ENCODE measurements at regions not wholly inside any gene's neighbourhood (a gene's known extent, or its start where the extent isn't known, plus 50 kb on each side); places are given as distances from the start of the nearest gene placed in this dataset.
"Not testable (repeated sequence)": the region's sequence is repeated elsewhere in the genome, so short reads cannot be mapped to it uniquely, and the experiment has no call there.

DNA sequence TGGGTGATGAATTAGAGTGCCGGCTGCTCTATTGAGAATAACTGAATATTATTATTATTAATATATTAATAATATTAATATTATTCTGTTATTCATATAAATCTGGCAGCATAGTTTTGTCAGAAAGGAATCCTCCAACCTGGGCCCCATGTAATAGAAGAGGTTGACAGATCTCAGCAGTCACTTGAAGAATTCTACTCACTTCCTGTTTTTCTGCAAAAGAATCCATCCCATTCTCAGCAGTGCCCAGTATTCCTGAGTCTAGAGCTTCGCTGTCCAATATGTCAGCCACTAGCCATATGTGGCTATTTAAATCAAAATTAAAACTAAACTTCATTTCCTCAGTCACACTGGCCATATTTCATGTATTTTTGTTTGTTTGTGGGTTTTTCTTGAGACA, 72.4 kb upstream of the USPL1 start:
- no peak overlapping the region for H3K4me2 ChIP-seq (ENCODE audit: low read length)
- TF ChIP-seq REST (IDR thresholded peaks at IDR 0.05; ENCODE audit: borderline replicate concordance) (no peak), POLR2AphosphoS5 (IDR thresholded peaks at IDR 0.05) (no peak), MXI1 (conservative IDR thresholded peaks at IDR 0.05; ENCODE audit: poor library complexity, severe bottlenecking) (no peak), EZH2 (IDR thresholded peaks at IDR 0.05; ENCODE audit: borderline replicate concordance, insufficient read depth, low read length, poor library complexity, severe bottlenecking) (no peak), TAF1 (IDR thresholded peaks at IDR 0.05; ENCODE audit: low read depth) (no peak), RAD21 (conservative IDR thresholded peaks at IDR 0.05) (no peak), EP300 (conservative IDR thresholded peaks at IDR 0.05; ENCODE audit: poor library complexity, severe bottlenecking) (no peak), SMC3 (conservative IDR thresholded peaks at IDR 0.05; ENCODE audit: poor library complexity) (no peak)
- TF ChIP-seq, protein P1, sequence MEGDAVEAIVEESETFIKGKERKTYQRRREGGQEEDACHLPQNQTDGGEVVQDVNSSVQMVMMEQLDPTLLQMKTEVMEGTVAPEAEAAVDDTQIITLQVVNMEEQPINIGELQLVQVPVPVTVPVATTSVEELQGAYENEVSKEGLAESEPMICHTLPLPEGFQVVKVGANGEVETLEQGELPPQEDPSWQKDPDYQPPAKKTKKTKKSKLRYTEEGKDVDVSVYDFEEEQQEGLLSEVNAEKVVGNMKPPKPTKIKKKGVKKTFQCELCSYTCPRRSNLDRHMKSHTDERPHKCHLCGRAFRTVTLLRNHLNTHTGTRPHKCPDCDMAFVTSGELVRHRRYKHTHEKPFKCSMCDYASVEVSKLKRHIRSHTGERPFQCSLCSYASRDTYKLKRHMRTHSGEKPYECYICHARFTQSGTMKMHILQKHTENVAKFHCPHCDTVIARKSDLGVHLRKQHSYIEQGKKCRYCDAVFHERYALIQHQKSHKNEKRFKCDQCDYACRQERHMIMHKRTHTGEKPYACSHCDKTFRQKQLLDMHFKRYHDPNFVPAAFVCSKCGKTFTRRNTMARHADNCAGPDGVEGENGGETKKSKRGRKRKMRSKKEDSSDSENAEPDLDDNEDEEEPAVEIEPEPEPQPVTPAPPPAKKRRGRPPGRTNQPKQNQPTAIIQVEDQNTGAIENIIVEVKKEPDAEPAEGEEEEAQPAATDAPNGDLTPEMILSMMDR (IDR thresholded peaks at IDR 0.05; ENCODE audit: poor library complexity, severe bottlenecking): no peak

DNA sequence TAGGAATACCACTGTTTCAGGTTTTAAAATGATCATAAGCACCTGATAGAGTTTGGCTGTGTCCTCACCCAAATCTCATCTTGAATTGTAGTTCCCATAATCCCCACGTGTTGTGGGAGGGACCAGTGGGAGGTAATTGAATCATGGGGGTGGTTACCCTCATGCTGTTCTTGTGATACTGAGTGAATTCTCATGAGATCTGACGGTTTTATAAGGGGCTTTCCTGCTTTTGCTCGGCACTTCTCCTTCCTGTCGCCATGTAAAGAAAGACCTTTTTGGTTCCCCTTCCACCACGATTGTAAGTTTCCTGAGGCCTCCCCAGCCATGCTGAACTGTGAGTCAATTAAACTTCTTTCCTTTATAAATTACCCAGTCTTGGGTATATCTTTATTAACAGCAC, 69.7 kb upstream of the USPL1 start:
- not testable (repeated sequence) for H3K4me3 ChIP-seq (ENCODE audit: low read length); H3K27me3 ChIP-seq (ENCODE audit: insufficient read depth, low read depth, low read length); H3K27ac ChIP-seq (ENCODE audit: low read length); H2AFZ ChIP-seq (ENCODE audit: low read depth, low read length); H3K4me2 ChIP-seq (ENCODE audit: low read length); H3K79me2 ChIP-seq (replicated peaks; ENCODE audit: insufficient read depth, low read length); H3K9ac ChIP-seq (ENCODE audit: low read length); H3F3A ChIP-seq (ENCODE audit: insufficient read depth, low read length, poor library complexity, severe bottlenecking); H3K36me3 ChIP-seq (ENCODE audit: insufficient read depth, low read length); H3K9me3 ChIP-seq (ENCODE audit: low read length); H4K20me1 ChIP-seq (ENCODE audit: insufficient read depth); H3K9me2 ChIP-seq (ENCODE audit: insufficient read depth, low read length)

More for the DNA sequence above, 72.4 kb upstream of the USPL1 start:
- no peaks in the 10 kb centered on the region for H3K79me2 ChIP-seq (replicated peaks; ENCODE audit: insufficient read depth, low read length)
- no peaks in the 10 kb centered on the region for H3K27me3 ChIP-seq (ENCODE audit: insufficient read depth, low read depth, low read length)
- H3K4me3 ChIP-seq (ENCODE audit: low read length): no peak overlapping the region
- H3K27ac ChIP-seq (ENCODE audit: low read length): no peak overlapping the region
- no peaks in the 10 kb centered on the region for H3K36me3 ChIP-seq (ENCODE audit: insufficient read depth, low read length)
- H3K9me3 ChIP-seq (ENCODE audit: low read length): no peaks in the 10 kb centered on the region
- no peak overlapping the region for H3K9ac ChIP-seq (ENCODE audit: low read length)
- H3K9me2 ChIP-seq (ENCODE audit: insufficient read depth, low read length): no peaks in the 10 kb centered on the region
- no peaks in the 10 kb centered on the region for H4K20me1 ChIP-seq (ENCODE audit: insufficient read depth)
- H2AFZ ChIP-seq (ENCODE audit: low read depth, low read length): no peak overlapping the region
- H3F3A ChIP-seq (ENCODE audit: insufficient read depth, low read length, poor library complexity, severe bottlenecking): no peaks in the 10 kb centered on the region

DNA sequence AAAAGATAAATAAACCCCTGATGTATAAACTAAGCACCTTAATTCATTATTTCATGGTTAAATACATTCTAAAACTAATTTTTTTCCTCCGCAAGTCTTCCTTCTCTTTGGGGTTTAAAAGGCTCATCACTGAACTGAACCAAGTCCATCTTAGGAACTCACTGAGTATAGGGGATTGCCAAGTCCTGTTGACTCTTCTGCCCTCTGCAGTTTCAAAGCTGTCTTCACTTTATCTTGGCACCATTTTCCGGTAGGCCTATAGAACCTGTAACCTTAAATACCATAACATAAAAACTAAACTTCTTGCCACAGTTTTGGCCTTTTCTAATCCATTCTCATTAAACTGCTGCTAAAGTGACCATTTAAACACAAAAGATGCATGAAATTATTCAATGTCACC, 66.5 kb upstream of the USPL1 start:
- H3K36me3 ChIP-seq (ENCODE audit: insufficient read depth, low read length): no peaks in the 10 kb centered on the region
- H2AFZ ChIP-seq (ENCODE audit: low read depth, low read length): no peak overlapping the region
- no peak overlapping the region for H3K9ac ChIP-seq (ENCODE audit: low read length)
- H3K4me2 ChIP-seq (ENCODE audit: low read length): no peak overlapping the region
- no peaks in the 10 kb centered on the region for H3F3A ChIP-seq (ENCODE audit: insufficient read depth, low read length, poor library complexity, severe bottlenecking)
- H3K4me3 ChIP-seq (ENCODE audit: low read length): no peak overlapping the region
- no peaks in the 10 kb centered on the region for H4K20me1 ChIP-seq (ENCODE audit: insufficient read depth)
- TF ChIP-seq REST (IDR thresholded peaks at IDR 0.05; ENCODE audit: borderline replicate concordance): no peak
- TF ChIP-seq, protein P1 (IDR thresholded peaks at IDR 0.05; ENCODE audit: poor library complexity, severe bottlenecking): no peak
- no peak for TF ChIP-seq POLR2AphosphoS5 (IDR thresholded peaks at IDR 0.05)
- TF ChIP-seq EZH2 (IDR thresholded peaks at IDR 0.05; ENCODE audit: borderline replicate concordance, insufficient read depth, low read length, poor library complexity, severe bottlenecking): no peak
- H3K27ac ChIP-seq (ENCODE audit: low read length): no peak overlapping the region
- no peaks in the 10 kb centered on the region for H3K9me3 ChIP-seq (ENCODE audit: low read length)
- no peaks in the 10 kb centered on the region for H3K9me2 ChIP-seq (ENCODE audit: insufficient read depth, low read length)
- no peaks in the 10 kb centered on the region for H3K79me2 ChIP-seq (replicated peaks; ENCODE audit: insufficient read depth, low read length)
- H3K27me3 ChIP-seq (ENCODE audit: insufficient read depth, low read depth, low read length): no peaks in the 10 kb centered on the region
